PC-3 (cell line): ENCODE measurements at regions not wholly inside any gene's neighbourhood (a gene's known extent, or its start where the extent isn't known, plus 50 kb on each side); places are given as distances from the start of the nearest gene placed in this dataset.

Experiments used
- EZH2 ChIP-seq: fragments of 300-600 bp; sonication (generic); IDR thresholded peaks from one replicate; pipeline ENCODE4 v1.6.1; 2017; ENCODE audit warnings: antibody characterized with exemption, mild to moderate bottlenecking, low read length; ENCODE audit not compliant: unreplicated experiment
- EZH2phosphoT487 ChIP-seq: fragments of 300-600 bp; sonication (generic); IDR thresholded peaks from 2 replicates; pipeline ENCODE4 v1.6.1; 2018; ENCODE audit warnings: mild to moderate bottlenecking, antibody characterized with exemption, low read length, borderline replicate concordance
- TF ChIP-seq, protein P1 (sequence below): fragments of 300-600 bp; sonication (generic); conservative IDR thresholded peaks from 2 replicates; pipeline ENCODE4 v1.5.1; 2017; ENCODE audit warnings: antibody characterized with exemption, low read depth, mild to moderate bottlenecking, low read length

DNA sequence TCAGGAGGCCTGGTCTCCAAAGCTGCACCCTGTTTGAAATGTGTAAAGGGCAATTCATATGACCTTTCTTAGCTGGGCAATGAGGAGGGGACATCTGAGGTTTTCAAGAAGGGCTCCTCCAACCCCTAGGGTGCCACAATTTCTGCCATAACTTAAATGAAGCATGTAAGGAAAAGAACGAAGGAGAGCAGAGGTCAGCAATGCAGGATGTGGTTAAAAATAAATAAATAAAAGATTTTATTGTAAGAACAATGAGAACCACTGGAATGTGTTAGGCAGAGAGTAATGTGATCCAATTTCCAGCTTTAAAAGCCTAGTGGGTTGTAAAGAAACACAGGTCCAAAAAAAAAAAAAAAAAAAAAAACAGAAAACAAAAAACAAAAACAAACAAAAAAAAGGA, 673.1 kb downstream of the TNS3 start:
- TF ChIP-seq EZH2 (no peak), EZH2phosphoT487 (no peak)
- TF ChIP-seq, protein P1, sequence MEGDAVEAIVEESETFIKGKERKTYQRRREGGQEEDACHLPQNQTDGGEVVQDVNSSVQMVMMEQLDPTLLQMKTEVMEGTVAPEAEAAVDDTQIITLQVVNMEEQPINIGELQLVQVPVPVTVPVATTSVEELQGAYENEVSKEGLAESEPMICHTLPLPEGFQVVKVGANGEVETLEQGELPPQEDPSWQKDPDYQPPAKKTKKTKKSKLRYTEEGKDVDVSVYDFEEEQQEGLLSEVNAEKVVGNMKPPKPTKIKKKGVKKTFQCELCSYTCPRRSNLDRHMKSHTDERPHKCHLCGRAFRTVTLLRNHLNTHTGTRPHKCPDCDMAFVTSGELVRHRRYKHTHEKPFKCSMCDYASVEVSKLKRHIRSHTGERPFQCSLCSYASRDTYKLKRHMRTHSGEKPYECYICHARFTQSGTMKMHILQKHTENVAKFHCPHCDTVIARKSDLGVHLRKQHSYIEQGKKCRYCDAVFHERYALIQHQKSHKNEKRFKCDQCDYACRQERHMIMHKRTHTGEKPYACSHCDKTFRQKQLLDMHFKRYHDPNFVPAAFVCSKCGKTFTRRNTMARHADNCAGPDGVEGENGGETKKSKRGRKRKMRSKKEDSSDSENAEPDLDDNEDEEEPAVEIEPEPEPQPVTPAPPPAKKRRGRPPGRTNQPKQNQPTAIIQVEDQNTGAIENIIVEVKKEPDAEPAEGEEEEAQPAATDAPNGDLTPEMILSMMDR: no peak
